HEK293 (cell line): ENCODE measurements at regions not wholly inside any gene's neighbourhood (a gene's known extent, or its start where the extent isn't known, plus 50 kb on each side); places are given as distances from the start of the nearest gene placed in this dataset.

ENCODE experiments used
- CTCF ChIA-PET: fragments of 350-600 bp; formaldehyde crosslinking; extraction: SDS; loops from one replicate; lab custom pipeline; 2021; ENCODE audit warnings: antibody characterized with exemption; lab: Yijun Ruan, JAX
- POLR2A ChIA-PET: fragments of 300-600 bp; formaldehyde crosslinking; extraction: SDS; loops from one replicate; lab custom pipeline; 2020; ENCODE audit warnings: antibody characterized with exemption, inconsistent platforms; lab: Yijun Ruan, JAX
- H3K27ac ChIP-seq: fragments of 200-500 bp; sonication (Bioruptor generic); 2 replicates; pipeline ENCODE4 v1.5.1; 2014; ENCODE audit warnings: low read depth, low read length, control low read depth, inconsistent platforms; ENCODE audit errors: extremely low read depth
- H3K36me3 ChIP-seq, 2 experiments: fragments of 200-500 bp in 1 of 2; sonication (Bioruptor generic) in 1 of 2; 1 replicate in 1 of 2; 2 replicates in 1 of 2; pipeline ENCODE4 v1.5.1; 2014 to 2017; ENCODE audit warnings: inconsistent platforms in 2 of 2, low read length in 2 of 2; ENCODE audit not compliant: control insufficient read depth in 2 of 2, insufficient read depth in 1 of 2
- H3K4me1 ChIP-seq: fragments of 200-500 bp; sonication (Bioruptor generic); 2 replicates; pipeline ENCODE4 v1.5.1; 2014; ENCODE audit warnings: mild to moderate bottlenecking, low read length, inconsistent platforms; ENCODE audit not compliant: control insufficient read depth, insufficient read depth
- H3K4me3 ChIP-seq: 2 replicates; pipeline ENCODE4 v1.5.1; 2011; ENCODE audit warnings: low read depth, mild to moderate bottlenecking, control low read depth, low read length, moderate library complexity
- H3K9me3 ChIP-seq: fragments of 200-500 bp; sonication (Bioruptor generic); 2 replicates; pipeline ENCODE4 v1.5.1; 2014; ENCODE audit warnings: low read depth, low read length, inconsistent platforms; ENCODE audit not compliant: control insufficient read depth, insufficient read depth
- BCL11A ChIP-seq: fragments of 450-650 bp; formaldehyde crosslinking; IDR thresholded peaks from 2 replicates; pipeline ENCODE4 v1.5.1; 2016; ENCODE audit warnings: low read depth, missing biosample characterization, missing genetic modification characterization
- BCL11B ChIP-seq: fragments of 450-650 bp; formaldehyde crosslinking; IDR thresholded peaks from 2 replicates; pipeline ENCODE4 v1.5.1; 2016; ENCODE audit warnings: low read depth, missing biosample characterization, missing genetic modification characterization
- FEZF1 ChIP-seq: fragments of 450-650 bp; formaldehyde crosslinking; IDR thresholded peaks from 2 replicates; pipeline ENCODE4 v1.5.1; 2016; ENCODE audit warnings: missing biosample characterization, missing genetic modification characterization
- GLI2 ChIP-seq: fragments of 450-650 bp; formaldehyde crosslinking; IDR thresholded peaks from 2 replicates; pipeline ENCODE4; 2017; ENCODE audit warnings: missing biosample characterization, missing genetic modification characterization, low read depth, borderline replicate concordance
- YY2 ChIP-seq: fragments of 450-650 bp; formaldehyde crosslinking; IDR thresholded peaks from 2 replicates; pipeline ENCODE4 v1.5.1; 2016; ENCODE audit warnings: missing biosample characterization, missing genetic modification characterization
- ZFP3 ChIP-seq: fragments of 450-650 bp; formaldehyde crosslinking; IDR thresholded peaks from 2 replicates; pipeline ENCODE4 v1.5.1; 2016; ENCODE audit warnings: low read depth, missing biosample characterization, missing genetic modification characterization
- ZFP37 ChIP-seq: fragments of 450-650 bp; formaldehyde crosslinking; IDR thresholded peaks from 2 replicates; pipeline ENCODE4 v1.5.1; 2016; ENCODE audit warnings: missing biosample characterization, missing genetic modification characterization
- ZNF214 ChIP-seq: fragments of 450-650 bp; formaldehyde crosslinking; IDR thresholded peaks from 2 replicates; pipeline ENCODE4 v1.5.1; 2017; ENCODE audit warnings: missing biosample characterization, mild to moderate bottlenecking, missing genetic modification characterization, borderline replicate concordance
- ZNF24 ChIP-seq: fragments of 450-650 bp; formaldehyde crosslinking; IDR thresholded peaks from 2 replicates; pipeline ENCODE4 v1.5.1; 2016; ENCODE audit warnings: missing biosample characterization, missing genetic modification characterization
- ZNF350 ChIP-seq: fragments of 450-650 bp; formaldehyde crosslinking; IDR thresholded peaks from 2 replicates; pipeline ENCODE4 v1.5.0; 2017; ENCODE audit warnings: missing biosample characterization, mild to moderate bottlenecking, missing genetic modification characterization
- ZNF426 ChIP-seq: fragments of 450-650 bp; formaldehyde crosslinking; IDR thresholded peaks from 2 replicates; pipeline ENCODE4 v1.5.1; 2017; ENCODE audit warnings: missing biosample characterization, missing genetic modification characterization, mild to moderate bottlenecking, inconsistent platforms, moderate library complexity
- ZNF521 ChIP-seq: fragments of 450-650 bp; formaldehyde crosslinking; IDR thresholded peaks from 2 replicates; pipeline ENCODE4 v1.5.1; 2017; ENCODE audit warnings: missing biosample characterization, mild to moderate bottlenecking, missing genetic modification characterization
- ZNF529 ChIP-seq: fragments of 450-650 bp; formaldehyde crosslinking; IDR thresholded peaks from 2 replicates; pipeline ENCODE4 v1.5.1; 2017; ENCODE audit warnings: missing genetic modification characterization, missing biosample characterization; ENCODE audit not compliant: insufficient replicate concordance
- ZNF555 ChIP-seq: fragments of 450-650 bp; formaldehyde crosslinking; conservative IDR thresholded peaks from 2 replicates; pipeline ENCODE4 v1.5.1; 2017; ENCODE audit warnings: missing biosample characterization, mild to moderate bottlenecking, missing genetic modification characterization, inconsistent platforms
- ZNF626 ChIP-seq: fragments of 450-650 bp; sonication (Bioruptor Pico); formaldehyde crosslinking; IDR thresholded peaks from 2 replicates; pipeline ENCODE4 v1.5.1; 2018; ENCODE audit warnings: missing biosample characterization, missing genetic modification characterization, inconsistent platforms
- ZNF76 ChIP-seq: fragments of 450-650 bp; formaldehyde crosslinking; IDR thresholded peaks from 2 replicates; pipeline ENCODE4; 2016; ENCODE audit warnings: low read depth, missing biosample characterization, missing genetic modification characterization, borderline replicate concordance
- TF ChIP-seq, protein P1 (sequence below): fragments of 450-650 bp; formaldehyde crosslinking; IDR thresholded peaks from 2 replicates; pipeline ENCODE4 v1.5.1; 2016; ENCODE audit warnings: missing biosample characterization, missing genetic modification characterization
- TF ChIP-seq, protein P2 (sequence below): fragments of 450-650 bp; formaldehyde crosslinking; IDR thresholded peaks from 2 replicates; pipeline ENCODE4 v1.5.1; 2017; ENCODE audit warnings: missing biosample characterization, missing genetic modification characterization
- TF ChIP-seq, protein P3 (sequence below): fragments of 450-650 bp; formaldehyde crosslinking; IDR thresholded peaks from 2 replicates; pipeline ENCODE4 v1.5.1; 2017; ENCODE audit warnings: missing biosample characterization, missing genetic modification characterization
- TF ChIP-seq, protein P4 (sequence below): fragments of 450-650 bp; formaldehyde crosslinking; IDR thresholded peaks from 2 replicates; pipeline ENCODE4 v1.5.1; 2016; ENCODE audit warnings: missing biosample characterization, missing genetic modification characterization

DNA sequence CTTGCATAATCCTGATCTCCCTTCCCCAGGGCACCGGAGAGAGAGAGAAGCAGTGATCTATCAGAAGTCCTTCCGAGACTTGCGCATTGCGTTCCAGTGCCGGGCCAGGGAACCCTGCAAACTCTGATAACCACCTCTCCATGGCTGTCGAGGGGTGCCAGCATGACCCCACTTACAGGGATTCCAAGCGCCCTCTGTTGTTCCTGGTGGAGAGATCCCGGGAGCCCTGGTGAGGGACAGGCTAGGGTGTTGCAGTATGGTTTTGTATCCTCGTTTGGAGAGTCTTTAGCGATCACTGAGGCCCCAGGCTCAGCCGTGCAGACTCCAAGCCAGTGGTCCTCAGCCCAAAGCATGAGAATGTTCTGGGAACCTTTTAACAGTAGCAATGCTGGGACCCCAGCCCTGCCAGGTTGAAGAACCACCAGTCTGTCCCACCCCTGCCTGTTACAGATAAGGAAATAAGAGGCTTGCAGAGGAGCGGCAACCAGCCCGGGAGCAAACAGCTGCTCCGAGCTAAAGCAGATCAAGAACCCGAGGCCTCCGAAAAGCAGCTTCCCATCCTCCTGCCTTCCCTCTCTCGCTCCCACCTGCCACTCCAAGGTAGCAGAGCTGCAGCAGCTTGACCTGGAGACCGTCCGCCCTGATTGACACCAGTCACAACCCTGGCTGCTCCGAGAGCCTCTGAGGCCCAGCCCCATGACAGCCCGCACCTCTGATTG lies 150.3 kb upstream of the RPL38 start:
- POLR2A ChIA-PET: no interaction called here
- Histone ChIP-seq H3K36me3 (no peaks in the 10 kb centered on the region), H3K9me3 (no peaks in the 10 kb centered on the region), H3K4me3 (no peak overlapping the region), H3K4me1 (no peaks in the 10 kb centered on the region; the same call in 1 of the 2 replicates), H3K27ac (no peak overlapping the region)
- CTCF ChIA-PET: interaction anchor here (0.7 to 1.1 kb wide), 3 partner anchors 15 to 1020 kb away, joined by 3 read pairs; no protein-coding TSS in a partner anchor
- no peak for TF ChIP-seq ZFP3 (tag by site-specific recombination)
- TF ChIP-seq ZNF626 (tag by site-specific recombination): no peak
- TF ChIP-seq ZNF24: no peak
- TF ChIP-seq ZNF555: no peak
- TF ChIP-seq YY2 (tag by site-specific recombination): no peak
- no peak for TF ChIP-seq ZNF521
- TF ChIP-seq ZFP37 (tag by site-specific recombination): no peak
- TF ChIP-seq, protein P1, sequence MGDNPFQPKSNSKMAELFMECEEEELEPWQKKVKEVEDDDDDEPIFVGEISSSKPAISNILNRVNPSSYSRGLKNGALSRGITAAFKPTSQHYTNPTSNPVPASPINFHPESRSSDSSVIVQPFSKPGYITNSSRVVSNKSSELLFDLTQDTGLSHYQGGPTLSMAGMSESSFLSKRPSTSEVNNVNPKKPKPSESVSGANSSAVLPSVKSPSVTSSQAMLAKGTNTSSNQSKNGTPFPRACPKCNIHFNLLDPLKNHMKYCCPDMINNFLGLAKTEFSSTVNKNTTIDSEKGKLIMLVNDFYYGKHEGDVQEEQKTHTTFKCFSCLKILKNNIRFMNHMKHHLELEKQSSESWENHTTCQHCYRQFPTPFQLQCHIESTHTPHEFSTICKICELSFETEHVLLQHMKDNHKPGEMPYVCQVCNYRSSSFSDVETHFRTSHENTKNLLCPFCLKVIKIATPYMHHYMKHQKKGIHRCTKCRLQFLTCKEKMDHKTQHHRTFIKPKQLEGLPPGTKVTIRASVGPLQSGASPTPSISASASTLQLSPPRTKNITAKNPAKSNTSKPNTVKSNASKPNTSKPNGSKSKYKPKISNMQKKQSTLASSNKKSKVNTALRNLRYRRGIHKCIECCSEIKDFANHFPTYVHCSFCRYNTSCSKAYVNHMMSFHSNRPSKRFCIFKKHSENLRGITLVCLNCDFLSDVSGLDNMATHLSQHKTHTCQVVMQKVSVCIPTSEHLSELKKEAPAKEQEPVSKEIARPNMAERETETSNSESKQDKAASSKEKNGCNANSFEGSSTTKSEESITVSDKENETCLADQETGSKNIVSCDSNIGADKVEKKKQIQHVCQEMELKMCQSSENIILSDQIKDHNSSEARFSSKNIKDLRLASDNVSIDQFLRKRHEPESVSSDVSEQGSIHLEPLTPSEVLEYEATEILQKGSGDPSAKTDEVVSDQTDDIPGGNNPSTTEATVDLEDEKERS (tag by site-specific recombination): no peak
- TF ChIP-seq, protein P2, sequence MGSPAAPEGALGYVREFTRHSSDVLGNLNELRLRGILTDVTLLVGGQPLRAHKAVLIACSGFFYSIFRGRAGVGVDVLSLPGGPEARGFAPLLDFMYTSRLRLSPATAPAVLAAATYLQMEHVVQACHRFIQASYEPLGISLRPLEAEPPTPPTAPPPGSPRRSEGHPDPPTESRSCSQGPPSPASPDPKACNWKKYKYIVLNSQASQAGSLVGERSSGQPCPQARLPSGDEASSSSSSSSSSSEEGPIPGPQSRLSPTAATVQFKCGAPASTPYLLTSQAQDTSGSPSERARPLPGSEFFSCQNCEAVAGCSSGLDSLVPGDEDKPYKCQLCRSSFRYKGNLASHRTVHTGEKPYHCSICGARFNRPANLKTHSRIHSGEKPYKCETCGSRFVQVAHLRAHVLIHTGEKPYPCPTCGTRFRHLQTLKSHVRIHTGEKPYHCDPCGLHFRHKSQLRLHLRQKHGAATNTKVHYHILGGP (tag by site-specific recombination): no peak
- TF ChIP-seq ZNF350 (tag by site-specific recombination): no peak
- TF ChIP-seq FEZF1: no peak
- no peak for TF ChIP-seq GLI2 (tag by site-specific recombination)
- no peak for TF ChIP-seq ZNF214 (tag by site-specific recombination)
- no peak for TF ChIP-seq ZNF529 (tag by site-specific recombination)
- TF ChIP-seq ZNF76 (tag by site-specific recombination): no peak
- no peak for TF ChIP-seq BCL11B (tag by site-specific recombination)
- TF ChIP-seq, protein P3, sequence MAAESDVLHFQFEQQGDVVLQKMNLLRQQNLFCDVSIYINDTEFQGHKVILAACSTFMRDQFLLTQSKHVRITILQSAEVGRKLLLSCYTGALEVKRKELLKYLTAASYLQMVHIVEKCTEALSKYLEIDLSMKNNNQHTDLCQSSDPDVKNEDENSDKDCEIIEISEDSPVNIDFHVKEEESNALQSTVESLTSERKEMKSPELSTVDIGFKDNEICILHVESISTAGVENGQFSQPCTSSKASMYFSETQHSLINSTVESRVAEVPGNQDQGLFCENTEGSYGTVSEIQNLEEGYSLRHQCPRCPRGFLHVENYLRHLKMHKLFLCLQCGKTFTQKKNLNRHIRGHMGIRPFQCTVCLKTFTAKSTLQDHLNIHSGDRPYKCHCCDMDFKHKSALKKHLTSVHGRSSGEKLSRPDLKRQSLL (tag by site-specific recombination): no peak
- no peak for TF ChIP-seq BCL11A (tag by site-specific recombination)
- TF ChIP-seq, protein P4, sequence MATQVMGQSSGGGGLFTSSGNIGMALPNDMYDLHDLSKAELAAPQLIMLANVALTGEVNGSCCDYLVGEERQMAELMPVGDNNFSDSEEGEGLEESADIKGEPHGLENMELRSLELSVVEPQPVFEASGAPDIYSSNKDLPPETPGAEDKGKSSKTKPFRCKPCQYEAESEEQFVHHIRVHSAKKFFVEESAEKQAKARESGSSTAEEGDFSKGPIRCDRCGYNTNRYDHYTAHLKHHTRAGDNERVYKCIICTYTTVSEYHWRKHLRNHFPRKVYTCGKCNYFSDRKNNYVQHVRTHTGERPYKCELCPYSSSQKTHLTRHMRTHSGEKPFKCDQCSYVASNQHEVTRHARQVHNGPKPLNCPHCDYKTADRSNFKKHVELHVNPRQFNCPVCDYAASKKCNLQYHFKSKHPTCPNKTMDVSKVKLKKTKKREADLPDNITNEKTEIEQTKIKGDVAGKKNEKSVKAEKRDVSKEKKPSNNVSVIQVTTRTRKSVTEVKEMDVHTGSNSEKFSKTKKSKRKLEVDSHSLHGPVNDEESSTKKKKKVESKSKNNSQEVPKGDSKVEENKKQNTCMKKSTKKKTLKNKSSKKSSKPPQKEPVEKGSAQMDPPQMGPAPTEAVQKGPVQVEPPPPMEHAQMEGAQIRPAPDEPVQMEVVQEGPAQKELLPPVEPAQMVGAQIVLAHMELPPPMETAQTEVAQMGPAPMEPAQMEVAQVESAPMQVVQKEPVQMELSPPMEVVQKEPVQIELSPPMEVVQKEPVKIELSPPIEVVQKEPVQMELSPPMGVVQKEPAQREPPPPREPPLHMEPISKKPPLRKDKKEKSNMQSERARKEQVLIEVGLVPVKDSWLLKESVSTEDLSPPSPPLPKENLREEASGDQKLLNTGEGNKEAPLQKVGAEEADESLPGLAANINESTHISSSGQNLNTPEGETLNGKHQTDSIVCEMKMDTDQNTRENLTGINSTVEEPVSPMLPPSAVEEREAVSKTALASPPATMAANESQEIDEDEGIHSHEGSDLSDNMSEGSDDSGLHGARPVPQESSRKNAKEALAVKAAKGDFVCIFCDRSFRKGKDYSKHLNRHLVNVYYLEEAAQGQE (tag by site-specific recombination): no peak
- TF ChIP-seq ZNF426 (tag by site-specific recombination): no peak
